Gastrocnemius medialis (tissue), 4 donors: ENCODE measurements at regions not wholly inside any gene's neighbourhood (a gene's known extent, or its start where the extent isn't known, plus 50 kb on each side); places are given as distances from the start of the nearest gene placed in this dataset.

Source experiments
- ATAC-seq, 2 donors: fragments of 150-250 bp; one replicate each; pipeline ENCODE4 v1.9.1; 2016
- DNase-seq, 2 donors: peaks; one replicate each; pipeline ENCODE4 v3.0.0-alpha.2; 2019
- H3K27ac ChIP-seq, 4 donors: fragments of 200-600 bp; sonication (generic); 1 replicate in 1 of 4; 2 replicates in 3 of 4; pipeline ENCODE4 v1.5.1; 2016 to 2018; ENCODE audit warnings: mild to moderate bottlenecking in 2 of 4, moderate library complexity in 1 of 4
- H3K27me3 ChIP-seq, 3 donors: fragments of 200-600 bp; sonication (generic) in 2 of 3; 1 replicate in 1 of 3; 2 replicates in 2 of 3; pipeline versions ENCODE4 v1.5.1 to v1.6.0; 2016 to 2019; ENCODE audit warnings: mild to moderate bottlenecking in 1 of 3, moderate library complexity in 1 of 3
- H3K36me3 ChIP-seq, 2 donors: fragments of 200-600 bp; sonication (generic) in 1 of 2; one replicate each; pipeline ENCODE4 v1.5.1; 2017 to 2018
- H3K4me1 ChIP-seq, 2 donors: fragments of 200-600 bp; sonication (generic) in 1 of 2; one replicate each; pipeline ENCODE4 v1.5.1; 2016 to 2017; ENCODE audit warnings: mild to moderate bottlenecking in 2 of 2
- H3K4me3 ChIP-seq, 4 donors: fragments of 200-600 bp; sonication (generic) in 3 of 4; 1 replicate in 1 of 4; 2 replicates in 3 of 4; pipeline ENCODE4 v1.5.1; 2016 to 2019; ENCODE audit warnings: mild to moderate bottlenecking in 2 of 4
- H3K9me3 ChIP-seq, 3 donors: fragments of 200-600 bp; sonication (generic) in 2 of 3; 1 replicate in 1 of 3; 2 replicates in 2 of 3; pipeline ENCODE4 v1.5.1; 2016 to 2019
- POLR2A ChIP-seq, 2 donors: fragments of 450-650 bp; IDR thresholded peaks; one replicate each; pipeline ENCODE4 v1.6.1; 2017; ENCODE audit warnings: antibody characterized with exemption in 2 of 2, mild to moderate bottlenecking in 2 of 2, moderate library complexity in 2 of 2
- in situ Hi-C, 4 donors: fragments of 200-750 bp; cut with MboI; loops; one replicate each; pipeline versions ENCODE4 v1.15.0 to v1.8.0; 2017; ENCODE audit warnings: low sequenced_read_pairs in 4 of 4
- intact Hi-C: fragments of 100-400 bp; cut with DNase I; formaldehyde crosslinking; loops from one replicate; pipeline ENCODE4 v1.15.1; 2023; ENCODE audit warnings: low total_unique reads
- TF ChIP-seq, protein P1 (sequence below), 5 experiments: fragments of 450-650 bp in 3 of 5; fragments of 200-600 bp in 2 of 5; sonication (generic) in 2 of 5; IDR thresholded peaks in 4 of 5; conservative IDR thresholded peaks in 1 of 5; 1 replicate in 4 of 5; 2 replicates in 1 of 5; pipeline ENCODE4 v1.5.1; 2016 to 2019; ENCODE audit warnings: antibody characterized with exemption in 5 of 5, mild to moderate bottlenecking in 3 of 5, moderate library complexity in 3 of 5

GRCh38 chr10:7484456-7485243 is 73.8 kb upstream of the SFMBT2 start:
- Histone ChIP-seq H3K27ac (no peak overlapping the region), H3K4me3 (no peak overlapping the region)
- no peak for ATAC-seq

DNA sequence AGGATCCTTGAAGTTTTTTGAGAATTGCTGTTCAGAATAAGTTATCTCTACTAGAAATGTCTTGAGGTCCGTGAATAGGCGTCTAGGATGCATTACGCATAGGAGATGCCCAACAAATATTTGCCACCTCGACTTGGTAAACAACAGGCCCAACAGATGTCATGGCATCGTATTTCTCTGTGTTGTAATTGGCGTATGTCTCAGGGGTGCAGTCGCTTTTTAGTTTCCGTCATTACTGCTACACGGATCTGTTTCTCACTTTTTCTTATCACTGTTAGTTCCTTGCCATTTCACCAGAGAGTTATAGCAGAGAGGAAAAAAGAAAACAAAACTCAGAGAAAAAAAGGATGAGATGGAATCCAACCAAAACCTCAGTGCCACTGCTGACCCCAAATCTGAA is 73.0 kb upstream of the SFMBT2 start:
- Histone ChIP-seq H3K27me3 (no peaks in the 10 kb centered on the region), H3K4me3 (no peak overlapping the region), H3K4me1 (peaks cover 12 to 15% of the 10 kb centered on the region in 2 donors), H3K36me3 (no peaks in the 10 kb centered on the region), H3K9me3 (no peaks in the 10 kb centered on the region), H3K27ac (no peak overlapping the region)
- TF ChIP-seq, protein P1, sequence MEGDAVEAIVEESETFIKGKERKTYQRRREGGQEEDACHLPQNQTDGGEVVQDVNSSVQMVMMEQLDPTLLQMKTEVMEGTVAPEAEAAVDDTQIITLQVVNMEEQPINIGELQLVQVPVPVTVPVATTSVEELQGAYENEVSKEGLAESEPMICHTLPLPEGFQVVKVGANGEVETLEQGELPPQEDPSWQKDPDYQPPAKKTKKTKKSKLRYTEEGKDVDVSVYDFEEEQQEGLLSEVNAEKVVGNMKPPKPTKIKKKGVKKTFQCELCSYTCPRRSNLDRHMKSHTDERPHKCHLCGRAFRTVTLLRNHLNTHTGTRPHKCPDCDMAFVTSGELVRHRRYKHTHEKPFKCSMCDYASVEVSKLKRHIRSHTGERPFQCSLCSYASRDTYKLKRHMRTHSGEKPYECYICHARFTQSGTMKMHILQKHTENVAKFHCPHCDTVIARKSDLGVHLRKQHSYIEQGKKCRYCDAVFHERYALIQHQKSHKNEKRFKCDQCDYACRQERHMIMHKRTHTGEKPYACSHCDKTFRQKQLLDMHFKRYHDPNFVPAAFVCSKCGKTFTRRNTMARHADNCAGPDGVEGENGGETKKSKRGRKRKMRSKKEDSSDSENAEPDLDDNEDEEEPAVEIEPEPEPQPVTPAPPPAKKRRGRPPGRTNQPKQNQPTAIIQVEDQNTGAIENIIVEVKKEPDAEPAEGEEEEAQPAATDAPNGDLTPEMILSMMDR (IDR thresholded peaks at IDR 0.05 in 4 of 5, conservative IDR thresholded peaks at IDR 0.05 in 1 of 5): no peak
- no peak for TF ChIP-seq POLR2A (IDR thresholded peaks at IDR 0.05)
- in situ Hi-C loops (no loop called here), intact Hi-C loops (no loop called here)
- DNase-seq: no peak
- no peak for ATAC-seq

More at GRCh38 chr10:7484456-7485243, 73.8 kb upstream of the SFMBT2 start:
- TF ChIP-seq, protein P1 (IDR thresholded peaks at IDR 0.05 in 4 of 5, conservative IDR thresholded peaks at IDR 0.05 in 1 of 5): no peak
- TF ChIP-seq POLR2A (IDR thresholded peaks at IDR 0.05): no peak
- Histone ChIP-seq H3K9me3 (no peaks in the 10 kb centered on the region), H3K36me3 (no peaks in the 10 kb centered on the region), H3K4me1 (peaks cover 16 to 17% of the 10 kb centered on the region in 2 donors), H3K27me3 (no peaks in the 10 kb centered on the region)
- no peak for DNase-seq
- intact Hi-C loops: no loop called here
- in situ Hi-C loops: no loop called here

- intact Hi-C loops (no loop called here), in situ Hi-C loops (no loop called here)
- DNase-seq (no peak), ATAC-seq (no peak)
- Histone ChIP-seq H3K36me3 (no peaks in the 10 kb centered on the region), H3K27me3 (no peaks in the 10 kb centered on the region), H3K4me3 (no peak overlapping the region), H3K9me3 (no peaks in the 10 kb centered on the region), H3K27ac (no peak overlapping the region), H3K4me1 (peaks cover 7 to 8% of the 10 kb centered on the region in 2 donors)
- no peak for TF ChIP-seq POLR2A (IDR thresholded peaks at IDR 0.05)
- TF ChIP-seq, protein P1 (IDR thresholded peaks at IDR 0.05 in 4 of 5, conservative IDR thresholded peaks at IDR 0.05 in 1 of 5): no peak
Observed at GRCh38 chr10:7482992-7483391, 72.2 kb upstream of the SFMBT2 start.

- Histone ChIP-seq H3K4me3 (no peak overlapping the region), H3K27ac (no peak overlapping the region), H3K9me3 (no peaks in the 10 kb centered on the region), H3K36me3 (no peaks in the 10 kb centered on the region), H3K27me3 (no peaks in the 10 kb centered on the region), H3K4me1 (no peaks in the 10 kb centered on the region)
- in situ Hi-C loops: no loop called here
- DNase-seq (no peak), ATAC-seq (no peak)
- intact Hi-C loops: no loop called here
- TF ChIP-seq, protein P1 (IDR thresholded peaks at IDR 0.05 in 4 of 5, conservative IDR thresholded peaks at IDR 0.05 in 1 of 5): no peak
- TF ChIP-seq POLR2A (IDR thresholded peaks at IDR 0.05): no peak
Observed at GRCh38 chr10:7481368-7481765, 70.5 kb upstream of the SFMBT2 start.
